ENCODE measurements at regions not wholly inside any gene's neighbourhood (a gene's known extent, or its start where the extent isn't known, plus 50 kb on each side); places are given as distances from the start of the nearest gene placed in this dataset.

GRCh38 chr6:53974941-53975340 is 136.3 kb upstream of the MLIP start:
- no peak for ATAC-seq (ENCODE audit: low FRiP score)

GRCh38 chr6:53975941-53976615 is 135.2 kb upstream of the MLIP start:
- no peak for TF ChIP-seq CTCF (IDR thresholded peaks at IDR 0.05)
- ATAC-seq (ENCODE audit: low FRiP score) (no peak), DNase-seq (ENCODE audit: low spot score) (no peak)

More at GRCh38 chr6:53974941-53975340, 136.3 kb upstream of the MLIP start:
- TF ChIP-seq CTCF (IDR thresholded peaks at IDR 0.05): no peak
- DNase-seq (ENCODE audit: low spot score): no peak

GRCh38 chr6:53977551-53977950 is 133.7 kb upstream of the MLIP start:
- TF ChIP-seq CTCF (IDR thresholded peaks at IDR 0.05): no peak
- ATAC-seq (ENCODE audit: low FRiP score): no peak
- no peak for DNase-seq (ENCODE audit: low spot score)

- DNase-seq (ENCODE audit: low spot score) (no peak), ATAC-seq (ENCODE audit: low FRiP score) (no peak)
- TF ChIP-seq CTCF (IDR thresholded peaks at IDR 0.05): peak in 1 of 3 donors; percentile 42
Measured at GRCh38 chr6:53979468-53980067, 131.7 kb upstream of the MLIP start.

- DNase-seq (ENCODE audit: low spot score) (no peak), ATAC-seq (ENCODE audit: low FRiP score) (no peak)
- TF ChIP-seq CTCF (IDR thresholded peaks at IDR 0.05): no peak
Measured at GRCh38 chr6:53982366-53983050, 128.7 kb upstream of the MLIP start.

- DNase-seq (ENCODE audit: low spot score) (no peak), ATAC-seq (ENCODE audit: low FRiP score) (no peak)
- no peak for TF ChIP-seq CTCF (IDR thresholded peaks at IDR 0.05)
Measured at GRCh38 chr6:53983301-53983700, 127.9 kb upstream of the MLIP start.

Measured in omental fat pad (tissue), 3 donors.